ENCODE measurements at regions not wholly inside any gene's neighbourhood (a gene's known extent, or its start where the extent isn't known, plus 50 kb on each side); places are given as distances from the start of the nearest gene placed in this dataset.

DNA sequence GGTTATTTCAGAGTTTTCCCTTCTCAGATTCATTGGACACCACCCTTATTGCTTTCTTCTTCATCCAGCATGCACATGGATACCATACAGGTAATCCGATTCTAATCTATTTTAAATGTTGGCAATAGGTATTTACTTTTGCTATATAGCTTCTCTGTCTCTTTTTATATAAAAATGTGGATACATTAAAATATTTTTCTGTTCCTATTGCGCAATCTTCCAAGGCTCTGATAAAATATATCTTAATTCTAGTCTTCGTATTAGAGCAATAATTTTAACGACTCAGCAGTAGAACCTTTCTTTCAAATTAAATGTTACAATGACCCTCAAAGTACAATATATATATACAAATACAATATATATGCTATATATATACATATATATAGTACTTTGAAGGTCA is 239.8 kb downstream of the DCAF12L2 start:
- H3K27ac ChIP-seq = no peak overlapping the region
- no peaks in the 10 kb centered on the region for H3K4me1 ChIP-seq
- DNase-seq = no peak
- H3K27me3 ChIP-seq = no peaks in the 10 kb centered on the region
- H3K36me3 ChIP-seq = no peaks in the 10 kb centered on the region
- no peak overlapping the region for H3K4me3 ChIP-seq
- no peaks in the 10 kb centered on the region for H3K9me3 ChIP-seq (replicated peaks)

DNA sequence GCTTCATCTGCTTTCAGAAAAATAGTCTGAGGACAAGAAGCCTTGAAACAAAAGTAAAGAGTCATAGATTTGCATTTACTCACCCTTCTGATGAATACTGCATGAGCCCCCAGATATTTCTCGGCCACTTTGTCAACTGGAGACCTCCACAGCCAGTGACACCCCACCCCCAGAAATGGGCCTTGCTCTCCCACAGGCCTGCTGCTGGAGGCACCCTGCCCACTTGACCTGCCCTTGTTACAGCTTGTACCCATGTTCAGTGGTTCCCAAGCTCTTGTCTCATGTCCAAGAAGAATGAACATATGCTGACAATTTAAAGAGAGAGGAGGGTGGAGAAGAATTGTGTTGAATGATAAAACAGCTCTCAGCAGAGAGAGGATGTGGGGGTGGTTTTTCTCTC is 225.1 kb downstream of the DCAF12L2 start:
- Histone ChIP-seq H3K36me3 (no peaks in the 10 kb centered on the region), H3K4me3 (no peak overlapping the region), H3K27me3 (no peaks in the 10 kb centered on the region), H3K27ac (no peak overlapping the region), H3K4me1 (no peaks in the 10 kb centered on the region), H3K9me3 (replicated peaks) (no peaks in the 10 kb centered on the region)
- DNase-seq = no peak

DNA sequence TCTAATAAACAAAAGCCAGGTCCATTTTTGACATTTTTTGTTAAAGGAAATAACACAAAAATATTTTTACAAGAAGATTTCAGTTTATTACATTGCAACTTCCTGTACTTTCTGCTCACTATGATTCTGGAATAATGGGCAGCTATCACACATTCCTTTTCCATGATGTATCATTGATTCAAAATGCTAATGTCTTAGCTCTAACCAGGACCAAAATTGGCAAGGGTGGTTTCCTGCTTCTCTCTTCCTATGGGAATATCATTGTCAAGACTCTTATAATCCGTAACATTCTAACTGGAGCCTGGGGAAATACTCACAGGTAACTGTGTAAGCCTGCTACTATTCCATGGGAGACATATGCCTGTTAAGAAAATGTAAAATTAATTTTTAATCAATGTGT is 218.6 kb downstream of the DCAF12L2 start:
- no peak overlapping the region for H3K27ac ChIP-seq
- H3K9me3 ChIP-seq (replicated peaks) = no peaks in the 10 kb centered on the region
- DNase-seq = no peak

DNA sequence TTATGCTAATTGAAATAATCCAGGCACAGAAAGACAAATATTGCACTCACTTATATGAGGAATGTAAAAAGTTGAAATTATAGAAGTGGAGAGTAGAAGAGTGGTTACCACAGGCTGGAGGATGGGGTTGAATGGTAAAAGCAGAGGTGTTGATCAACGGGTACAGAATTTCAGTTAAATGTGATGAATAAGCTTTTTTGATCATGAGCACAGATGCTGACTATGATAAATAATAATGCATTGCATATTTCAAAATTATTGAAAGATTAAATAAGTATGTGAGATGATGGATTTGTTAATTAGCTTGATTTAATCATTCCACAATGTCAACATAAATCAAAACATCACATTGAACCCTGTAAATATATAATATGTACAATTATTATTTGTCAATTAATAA is 213.1 kb downstream of the DCAF12L2 start:
- DNase-seq = no peak
- no peaks in the 10 kb centered on the region for H3K9me3 ChIP-seq (replicated peaks)
- no peaks in the 10 kb centered on the region for H3K27me3 ChIP-seq
- H3K36me3 ChIP-seq = no peaks in the 10 kb centered on the region
- no peak overlapping the region for H3K4me3 ChIP-seq
- no peaks in the 10 kb centered on the region for H3K4me1 ChIP-seq
- H3K27ac ChIP-seq = no peak overlapping the region

More for the DNA sequence above, 218.6 kb downstream of the DCAF12L2 start:
- Histone ChIP-seq H3K4me1 (no peaks in the 10 kb centered on the region), H3K27me3 (no peaks in the 10 kb centered on the region), H3K4me3 (no peak overlapping the region), H3K36me3 (no peaks in the 10 kb centered on the region)

DNA sequence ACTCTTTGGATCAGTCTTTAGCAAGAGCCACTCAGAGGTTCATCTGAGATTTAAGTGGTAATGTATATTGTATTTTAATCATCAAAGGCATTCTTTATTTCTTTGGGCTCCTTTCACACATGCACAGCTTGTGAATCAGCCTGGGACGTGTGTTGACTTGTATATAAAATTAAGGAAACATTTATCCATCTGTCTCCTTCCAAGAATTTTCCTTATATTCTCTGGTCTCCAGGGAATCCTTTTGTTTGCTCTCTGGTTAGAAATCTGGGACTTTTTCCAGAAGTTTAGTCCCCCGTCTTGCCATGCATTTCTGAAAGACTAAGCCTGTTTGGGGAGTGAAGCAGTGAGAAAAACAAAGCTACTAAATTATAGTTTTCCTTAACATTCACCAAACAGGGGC is 212.3 kb downstream of the DCAF12L2 start:
- no peak for DNase-seq
- Histone ChIP-seq H3K27ac (no peak overlapping the region), H3K27me3 (no peaks in the 10 kb centered on the region), H3K4me3 (no peak overlapping the region), H3K36me3 (no peaks in the 10 kb centered on the region), H3K9me3 (replicated peaks) (no peaks in the 10 kb centered on the region), H3K4me1 (no peaks in the 10 kb centered on the region)

DNA sequence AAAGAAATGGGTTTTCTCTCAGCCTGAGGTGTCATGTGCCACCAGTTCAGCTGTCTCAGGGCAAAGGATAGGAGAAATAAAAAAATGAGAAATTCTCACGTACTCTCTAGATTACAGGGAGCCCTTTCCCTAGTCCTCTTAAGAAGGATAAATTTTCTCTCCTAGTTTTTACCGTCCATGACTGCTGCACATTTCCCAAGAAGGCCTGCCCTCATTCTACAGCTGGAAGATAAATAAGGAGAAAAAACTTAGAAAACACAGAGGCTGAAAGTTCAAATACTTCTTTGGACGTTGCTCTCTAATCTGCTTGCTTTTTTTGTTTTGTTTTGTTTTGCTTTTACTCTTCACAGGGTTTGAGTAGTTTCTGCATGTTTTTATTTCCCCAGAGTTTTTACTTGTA is 211.9 kb downstream of the DCAF12L2 start:
- no peak for DNase-seq
- H3K9me3 ChIP-seq (replicated peaks) = no peaks in the 10 kb centered on the region
- H3K4me3 ChIP-seq = no peak overlapping the region
- no peaks in the 10 kb centered on the region for H3K36me3 ChIP-seq
- no peaks in the 10 kb centered on the region for H3K27me3 ChIP-seq
- no peaks in the 10 kb centered on the region for H3K4me1 ChIP-seq
- no peak overlapping the region for H3K27ac ChIP-seq

DNA sequence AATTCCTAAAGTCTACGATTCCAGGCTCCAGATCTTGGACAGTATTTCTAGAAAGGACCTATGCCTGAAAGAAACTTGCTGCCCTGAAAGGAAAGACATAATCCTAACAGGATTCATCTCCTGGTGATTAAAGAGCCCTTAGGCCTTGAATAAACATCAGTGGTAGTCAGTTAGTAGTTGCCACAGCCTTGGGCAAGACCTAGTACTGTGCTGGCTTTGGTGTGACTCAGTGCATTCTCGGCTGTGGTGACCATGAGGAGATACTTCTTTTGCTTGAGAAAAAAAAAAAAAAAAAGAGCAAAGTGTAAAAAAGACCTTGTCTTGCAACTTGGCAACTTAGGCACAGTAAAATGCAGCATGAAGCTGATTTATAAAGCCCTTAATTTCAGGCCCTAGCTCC is 188.2 kb downstream of the DCAF12L2 start:
- no peaks in the 10 kb centered on the region for H3K4me1 ChIP-seq
- H3K27ac ChIP-seq = no peak overlapping the region
- no peaks in the 10 kb centered on the region for H3K9me3 ChIP-seq (replicated peaks)
- no peaks in the 10 kb centered on the region for H3K27me3 ChIP-seq
- no peak for DNase-seq
- H3K4me3 ChIP-seq = no peak overlapping the region
- H3K36me3 ChIP-seq = no peaks in the 10 kb centered on the region

DNA sequence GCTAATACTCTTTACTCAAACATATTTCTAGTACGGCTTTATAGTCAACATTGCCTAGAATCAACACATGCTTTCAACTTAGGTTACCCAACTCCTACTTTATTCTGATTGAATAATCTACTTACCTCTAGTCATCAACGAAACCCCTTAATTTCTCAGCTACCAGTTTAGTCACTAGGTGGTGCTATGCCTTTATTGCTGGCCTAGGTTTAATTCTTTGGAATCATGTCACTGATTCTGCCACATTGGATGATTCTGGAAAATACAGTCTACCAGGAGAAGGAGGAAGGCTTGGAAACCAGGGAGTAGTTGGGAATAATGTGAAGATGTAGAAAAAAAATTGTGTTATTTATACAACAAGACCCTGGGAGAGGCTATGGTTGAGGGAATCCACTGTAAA is 167.7 kb downstream of the DCAF12L2 start:
- Histone ChIP-seq H3K9me3 (replicated peaks) (no peaks in the 10 kb centered on the region), H3K27ac (no peak overlapping the region), H3K36me3 (no peaks in the 10 kb centered on the region), H3K27me3 (peaks cover 5% of the 10 kb centered on the region; the same call in 1 of the 2 replicates), H3K4me1 (no peaks in the 10 kb centered on the region), H3K4me3 (no peak overlapping the region)
- DNase-seq = peak in 1 of 2 experiments; percentile 49

DNA sequence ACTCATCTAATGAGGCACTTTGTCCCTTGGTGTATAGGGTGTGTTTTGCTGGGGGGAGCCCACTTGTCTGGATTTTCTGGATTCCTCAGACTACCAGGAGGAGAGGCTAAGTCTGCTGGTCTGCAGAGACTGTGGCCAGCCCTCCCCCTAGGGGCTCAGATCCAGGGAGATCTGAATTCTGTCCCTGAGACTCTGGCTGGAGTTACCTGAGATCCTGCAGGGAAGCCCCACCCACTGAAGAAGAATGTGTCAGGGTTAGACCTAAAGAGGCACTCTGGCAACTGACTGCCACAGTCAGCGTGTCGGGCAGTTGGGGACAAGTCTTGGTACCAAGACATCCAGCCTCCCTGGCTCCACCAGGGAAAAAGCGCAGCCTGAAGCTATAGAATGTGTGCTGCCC is 138.9 kb downstream of the DCAF12L2 start:
- H3K4me3 ChIP-seq = no peak overlapping the region
- no peaks in the 10 kb centered on the region for H3K9me3 ChIP-seq (replicated peaks)
- H3K27ac ChIP-seq = no peak overlapping the region
- no peaks in the 10 kb centered on the region for H3K27me3 ChIP-seq
- no peak for DNase-seq
- no peaks in the 10 kb centered on the region for H3K4me1 ChIP-seq
- no peaks in the 10 kb centered on the region for H3K36me3 ChIP-seq

DNA sequence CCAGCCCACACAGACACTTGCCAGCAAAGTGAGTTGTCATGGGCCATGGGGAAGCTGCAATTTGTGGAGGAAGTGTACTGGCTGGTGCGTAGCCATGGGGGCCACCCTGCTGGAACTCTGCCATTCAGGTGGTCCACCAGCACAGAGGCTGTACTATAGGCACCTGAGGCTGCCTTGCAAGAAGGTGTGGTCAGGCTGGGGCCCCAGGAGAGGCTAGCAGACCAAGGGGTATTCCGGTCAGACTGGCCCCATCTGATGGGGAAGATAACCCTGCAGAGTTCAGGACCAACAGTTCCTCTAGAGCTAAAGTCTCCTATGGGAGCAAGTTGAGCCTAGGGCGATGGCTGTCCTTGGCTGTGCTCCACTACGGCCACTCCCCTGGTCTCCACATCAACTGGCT is 136.1 kb downstream of the DCAF12L2 start:
- DNase-seq = no peak
- H3K4me3 ChIP-seq = no peak overlapping the region

DNA sequence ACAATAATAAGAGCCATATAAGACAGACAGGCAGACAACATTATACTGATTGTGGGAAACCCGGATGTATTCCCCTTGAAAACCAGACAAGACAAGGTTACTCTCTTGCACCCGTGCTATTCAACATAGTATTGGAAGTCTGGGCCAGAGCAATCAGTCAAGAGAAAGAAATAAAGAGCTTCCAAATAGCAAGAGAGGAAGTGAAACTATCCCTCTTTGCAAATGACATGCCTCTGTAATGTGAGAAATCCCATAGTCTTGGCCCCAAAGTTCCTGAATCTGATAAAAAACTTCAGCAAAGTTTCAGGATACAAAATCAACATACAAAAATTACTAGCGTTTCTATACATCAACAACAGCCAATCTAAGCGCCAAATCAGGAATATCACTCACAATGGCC is 102.1 kb downstream of the DCAF12L2 start:
- Histone ChIP-seq H3K36me3 (no peaks in the 10 kb centered on the region), H3K4me3 (no peak overlapping the region), H3K27me3 (no peaks in the 10 kb centered on the region), H3K27ac (no peak overlapping the region), H3K9me3 (replicated peaks) (no peaks in the 10 kb centered on the region), H3K4me1 (no peaks in the 10 kb centered on the region)
- DNase-seq = no peak

More for the DNA sequence above, 136.1 kb downstream of the DCAF12L2 start:
- Histone ChIP-seq H3K9me3 (replicated peaks) (no peaks in the 10 kb centered on the region), H3K27me3 (no peaks in the 10 kb centered on the region), H3K36me3 (no peaks in the 10 kb centered on the region), H3K4me1 (no peaks in the 10 kb centered on the region), H3K27ac (no peak overlapping the region)

DNA sequence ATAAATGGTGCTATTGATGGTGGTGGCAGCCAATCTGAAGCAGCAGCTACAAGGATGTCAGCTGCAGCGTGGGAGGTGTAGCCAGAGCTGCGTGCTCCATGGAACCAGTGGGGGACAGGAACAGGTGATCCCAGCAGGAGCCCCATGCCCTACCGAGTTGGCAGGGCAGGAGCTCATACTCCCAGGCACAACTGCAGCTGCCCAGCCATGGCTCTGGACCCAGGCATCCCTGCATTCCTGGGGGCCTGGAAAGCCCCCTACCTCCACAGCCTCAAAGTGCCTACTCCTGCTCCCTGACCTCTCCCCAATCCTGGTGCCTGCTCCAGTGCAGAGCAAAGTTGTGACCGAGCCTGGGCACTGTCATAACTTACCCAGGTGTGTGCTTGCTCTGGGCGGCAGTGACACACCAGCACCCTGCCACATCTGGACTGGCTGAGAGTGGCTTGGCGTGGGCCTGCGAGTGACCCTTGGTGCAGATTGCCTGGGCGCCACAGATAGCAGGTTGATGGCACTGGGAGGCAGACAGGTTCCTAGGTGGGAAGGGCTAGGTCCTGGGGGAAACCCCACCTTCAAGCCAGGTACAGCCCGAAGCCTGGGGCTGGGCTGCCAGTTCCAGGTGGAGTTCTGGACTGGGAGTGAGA is 101.1 kb downstream of the DCAF12L2 start:
- Histone ChIP-seq H3K9me3 (replicated peaks) (no peaks in the 10 kb centered on the region), H3K27me3 (no peaks in the 10 kb centered on the region), H3K27ac (no peak overlapping the region), H3K4me1 (no peaks in the 10 kb centered on the region), H3K4me3 (no peak overlapping the region), H3K36me3 (no peaks in the 10 kb centered on the region)
- no peak for DNase-seq

DNA sequence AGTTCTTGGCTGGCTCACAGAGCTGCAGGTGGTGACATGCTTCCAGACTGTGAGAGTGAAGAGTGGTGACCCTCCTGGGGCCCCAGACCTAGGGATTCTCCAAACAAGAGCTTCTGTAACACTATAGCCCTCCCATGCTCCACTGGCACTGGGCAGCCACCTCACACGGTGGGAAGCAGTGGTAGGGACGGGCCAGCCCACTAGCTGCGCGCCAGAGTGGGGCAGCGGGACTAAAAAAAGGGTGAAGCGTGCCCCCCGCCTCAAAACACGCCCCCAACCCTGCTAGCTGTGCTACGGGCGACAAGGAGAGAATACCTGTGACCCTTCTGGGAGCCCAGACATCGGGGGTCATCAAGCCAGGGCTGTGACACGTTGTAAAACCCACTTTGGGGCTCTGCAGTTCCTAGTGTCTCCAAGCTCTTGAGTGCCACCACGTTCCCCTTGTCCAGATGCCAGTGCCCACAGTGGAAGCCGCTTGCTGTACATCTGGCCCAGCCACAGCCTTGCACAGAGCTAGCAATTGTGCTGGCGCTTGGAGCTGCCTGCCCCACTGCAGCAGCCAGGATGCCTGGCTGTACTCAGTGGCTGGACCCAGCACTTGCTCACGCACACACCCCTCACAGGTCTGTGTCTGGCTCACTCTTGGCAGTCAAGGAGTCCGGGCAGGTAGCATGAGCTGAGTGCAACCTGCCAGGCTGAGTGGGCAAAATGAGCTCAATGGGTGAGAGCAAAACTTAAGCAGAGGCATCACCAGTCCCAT is 100.0 kb downstream of the DCAF12L2 start:
- Histone ChIP-seq H3K9me3 (replicated peaks) (no peaks in the 10 kb centered on the region), H3K4me1 (no peaks in the 10 kb centered on the region), H3K4me3 (no peak overlapping the region), H3K27ac (no peak overlapping the region), H3K27me3 (no peaks in the 10 kb centered on the region), H3K36me3 (no peaks in the 10 kb centered on the region)
- DNase-seq = no peak
